SKM-1 treated with dmso at 0.1 percent for 144 hours (cell line): ENCODE measurements at regions not wholly inside any gene's neighbourhood (a gene's known extent, or its start where the extent isn't known, plus 50 kb on each side); places are given as distances from the start of the nearest gene placed in this dataset.

Experiments used
- DNase-seq: peaks from one replicate; lab custom pipeline; 2025; ENCODE audit not compliant: unreplicated experiment; lab: John Stamatoyannopoulos, UW

DNA sequence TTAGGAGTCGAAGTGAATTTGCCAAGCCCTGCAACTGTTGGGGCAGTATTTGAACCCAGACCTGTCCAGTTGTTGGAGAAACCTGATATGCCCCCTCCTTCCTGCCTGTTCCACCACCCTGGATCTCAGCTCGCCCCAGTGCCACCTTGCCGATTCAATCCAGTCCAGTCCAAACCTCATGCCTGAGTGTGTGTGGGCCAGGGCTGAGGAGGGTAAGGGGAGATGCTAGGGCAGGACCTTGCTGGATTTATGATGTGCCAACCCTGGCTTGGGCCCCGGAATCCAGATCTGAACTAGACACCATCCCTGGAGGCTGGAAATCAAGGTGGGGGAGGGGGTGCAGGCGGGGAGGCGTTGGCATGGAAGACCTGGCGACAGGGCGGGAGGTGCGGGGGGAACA lies 98.9 kb upstream of the WNT4 start:
- DNase-seq: no peak

GRCh38 chr1:22245100-22245650 lies 102.3 kb upstream of the WNT4 start:
- no peak for DNase-seq

DNA sequence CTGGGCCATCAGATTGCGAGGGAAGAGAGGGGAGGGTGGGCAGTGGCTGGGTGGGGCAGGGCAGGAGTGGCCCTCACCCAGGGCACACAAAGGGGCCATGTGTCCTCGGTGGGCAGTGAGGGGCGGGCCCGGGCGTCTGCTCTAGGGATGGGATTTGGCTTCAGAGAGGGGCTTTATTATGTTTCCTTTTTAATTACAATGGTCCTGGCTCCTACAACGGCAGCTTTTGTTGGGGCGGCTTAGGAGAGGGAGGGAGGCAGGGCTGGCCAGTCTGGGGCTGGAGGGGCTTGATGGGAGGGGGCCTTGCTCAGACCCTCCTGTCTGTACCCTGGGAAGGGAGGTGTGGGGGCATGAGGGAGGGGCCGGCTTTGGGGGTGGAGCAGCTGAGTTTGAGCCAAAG lies 102.8 kb upstream of the WNT4 start:
- DNase-seq: no peak

GRCh38 chr1:22246755-22247480 lies 104.0 kb upstream of the WNT4 start:
- no peak for DNase-seq

GRCh38 chr1:22247527-22248245 lies 104.8 kb upstream of the WNT4 start:
- no peak for DNase-seq

DNA sequence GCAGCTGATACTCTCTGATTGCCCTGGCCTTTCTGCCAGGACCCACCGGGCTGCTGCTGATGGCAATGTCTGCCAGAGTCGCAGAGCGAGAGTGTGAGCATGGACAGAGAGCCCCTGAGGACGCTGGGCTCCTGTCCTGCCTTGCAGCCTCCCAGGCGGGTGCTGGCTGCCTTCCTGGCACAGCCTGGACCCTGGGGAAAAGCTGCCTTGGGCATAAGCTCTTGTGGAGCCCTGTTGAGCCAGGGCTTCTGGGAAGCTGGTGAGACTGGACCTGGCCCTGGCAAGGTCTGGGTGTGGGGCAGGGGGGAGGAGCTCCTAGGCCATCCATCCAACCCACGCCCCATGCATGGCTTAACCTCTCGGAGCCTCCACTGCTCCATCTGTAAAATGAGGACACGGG lies 105.8 kb upstream of the WNT4 start:
- no peak for DNase-seq

GRCh38 chr1:22249928-22250680 lies 107.2 kb upstream of the WNT4 start:
- no peak for DNase-seq

- no peak for DNase-seq
These were observed 107.8 kb upstream of the WNT4 start for GRCh38 chr1:22250724-22251123.

GRCh38 chr1:22252251-22252650 lies 109.4 kb upstream of the WNT4 start:
- DNase-seq: no peak

GRCh38 chr1:22253012-22253790 lies 110.3 kb upstream of the WNT4 start:
- no peak for DNase-seq

- DNase-seq: no peak
These were observed 111.9 kb upstream of the WNT4 start for GRCh38 chr1:22254756-22255155.

- DNase-seq: no peak
These were observed 112.7 kb upstream of the WNT4 start for GRCh38 chr1:22255341-22256212.

GRCh38 chr1:22256213-22256512 lies 113.3 kb upstream of the WNT4 start:
- no peak for DNase-seq

DNA sequence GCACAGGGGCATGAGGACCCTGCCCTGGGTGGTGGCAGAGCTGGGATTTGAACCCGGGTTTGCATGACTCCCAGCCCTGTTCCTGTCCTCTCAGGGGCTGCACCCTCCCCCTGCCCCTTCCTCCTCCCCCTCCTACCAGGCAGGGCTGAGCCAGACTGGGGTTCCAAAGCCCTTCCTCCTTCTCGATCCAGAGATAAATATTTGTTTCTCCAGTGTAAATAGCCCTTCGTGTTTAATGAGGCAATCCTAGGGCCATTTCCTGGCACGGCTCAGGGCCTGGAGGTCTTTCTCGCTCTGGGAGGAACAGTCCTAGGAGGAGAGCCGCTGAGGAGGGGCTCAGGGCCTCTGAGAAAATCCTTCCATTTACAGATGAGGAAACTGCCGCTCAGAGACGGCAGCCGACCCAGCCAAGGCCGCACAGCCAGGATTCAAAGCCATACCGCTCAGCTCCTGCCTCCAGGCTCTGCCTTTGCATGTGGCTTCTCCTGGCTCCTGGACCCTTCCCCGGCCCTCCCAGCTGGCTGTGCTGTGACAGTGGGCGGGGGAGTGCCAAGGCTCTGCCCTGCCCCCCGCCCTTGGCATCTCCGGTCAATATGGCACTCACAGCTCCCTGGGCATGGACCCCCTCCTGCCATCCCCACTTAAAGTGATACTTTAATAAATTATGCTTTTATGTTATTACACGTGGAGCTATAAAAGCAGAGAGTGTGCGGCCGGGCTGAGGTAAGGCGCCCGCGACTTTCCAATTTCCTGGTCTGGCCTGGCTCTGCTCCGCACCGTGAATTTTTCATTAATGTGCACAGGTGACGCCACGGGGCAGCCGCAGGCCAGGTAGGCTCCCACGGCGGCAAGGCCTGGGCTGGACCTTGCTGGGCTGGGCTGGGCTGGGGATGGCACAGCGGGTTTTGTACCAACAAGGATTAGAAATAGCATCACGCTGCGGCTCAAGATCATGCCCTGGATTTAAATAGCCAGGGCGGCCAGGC lies 114.7 kb upstream of the WNT4 start:
- DNase-seq: no peak

GRCh38 chr1:22258698-22259097 lies 115.8 kb upstream of the WNT4 start:
- no peak for DNase-seq

GRCh38 chr1:22259551-22260282 lies 116.8 kb upstream of the WNT4 start:
- DNase-seq: no peak

GRCh38 chr1:22260860-22261432 lies 118.0 kb upstream of the WNT4 start:
- no peak for DNase-seq

DNA sequence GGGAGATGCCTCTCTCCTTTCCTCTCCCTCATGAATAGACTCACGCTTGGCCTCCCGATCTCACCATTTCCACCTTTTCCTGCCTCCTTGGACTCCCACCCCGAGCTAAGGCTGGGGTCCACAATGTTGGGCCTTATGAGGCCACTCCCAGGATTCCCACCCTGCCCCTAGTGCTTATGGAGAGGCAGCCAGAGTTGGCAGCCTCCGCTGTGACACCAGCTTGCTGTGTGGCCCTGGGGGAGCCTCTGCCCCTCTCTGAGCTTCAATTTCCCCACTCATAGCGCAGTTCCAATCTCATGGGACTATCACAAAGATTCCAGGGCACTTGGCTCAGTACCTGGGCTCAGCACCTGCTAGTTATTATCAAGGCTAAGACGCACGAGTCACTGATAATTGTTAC lies 118.7 kb upstream of the WNT4 start:
- no peak for DNase-seq
